ENCODE measurements at regions not wholly inside any gene's neighbourhood (a gene's known extent, or its start where the extent isn't known, plus 50 kb on each side); places are given as distances from the start of the nearest gene placed in this dataset.

GRCh38 chr22:27264184-27264583 lies 537.4 kb downstream of the MN1 start:
- no peak for DNase-seq
- in situ Hi-C loops (cut with HindIII; ENCODE audit: low pct_ligation_motif_present, low pct_unique_long_range_greater_than_20kb, low sequenced_read_pairs) = no loop called here

- in situ Hi-C loops (cut with HindIII; ENCODE audit: low pct_ligation_motif_present, low pct_unique_long_range_greater_than_20kb, low sequenced_read_pairs) = no loop called here
- DNase-seq = no peak
Observed at GRCh38 chr22:27267145-27267544, 534.4 kb downstream of the MN1 start.

DNA sequence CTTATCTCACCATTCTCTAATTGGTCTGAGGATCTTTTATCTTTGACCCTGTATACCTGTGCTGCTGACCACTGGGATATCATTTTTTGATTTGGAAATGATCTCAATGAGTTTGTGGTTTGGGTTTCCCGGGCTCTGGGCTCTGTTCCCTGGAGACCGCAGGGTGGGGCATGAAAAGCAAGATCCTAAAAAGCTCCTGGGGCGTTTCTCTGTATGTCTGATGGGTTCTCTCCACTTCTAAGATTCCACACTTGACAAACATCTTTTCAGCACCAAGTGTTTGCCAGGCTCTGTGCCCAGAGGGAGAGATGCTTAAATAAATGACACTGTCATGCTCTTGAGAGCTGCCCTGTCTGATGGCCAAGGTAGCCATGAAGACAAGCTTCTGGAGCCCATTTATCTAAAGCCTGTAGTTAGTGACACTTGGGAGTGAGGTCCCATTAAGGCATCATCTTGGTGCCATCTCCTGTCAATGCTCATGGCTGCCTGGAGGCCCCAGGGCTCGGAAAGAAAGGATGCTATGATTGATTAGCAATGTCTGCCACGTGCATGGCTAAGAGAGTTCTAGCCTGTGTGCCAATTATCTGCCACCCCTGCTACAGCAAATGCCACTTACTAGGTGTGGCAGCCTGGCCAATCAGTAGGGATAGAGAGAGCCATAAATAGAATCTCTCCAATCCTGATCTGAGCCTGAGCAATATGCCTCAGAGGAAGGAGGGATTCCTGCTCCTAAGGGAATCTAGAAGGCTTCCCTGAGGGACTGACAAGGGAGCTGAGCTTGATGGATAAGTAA lies 531.6 kb downstream of the MN1 start:
- in situ Hi-C loops (cut with HindIII; ENCODE audit: low pct_ligation_motif_present, low pct_unique_long_range_greater_than_20kb, low sequenced_read_pairs) = no loop called here

GRCh38 chr22:27270818-27271510 lies 530.6 kb downstream of the MN1 start:
- no peak for DNase-seq
- in situ Hi-C loops (cut with HindIII; ENCODE audit: low pct_ligation_motif_present, low pct_unique_long_range_greater_than_20kb, low sequenced_read_pairs) = no loop called here

More for the DNA sequence above, 531.6 kb downstream of the MN1 start:
- no peak for DNase-seq

- in situ Hi-C loops (cut with HindIII; ENCODE audit: low pct_ligation_motif_present, low pct_unique_long_range_greater_than_20kb, low sequenced_read_pairs) = no loop called here
- DNase-seq = no peak
Observed at GRCh38 chr22:27273436-27273835, 528.1 kb downstream of the MN1 start.

- in situ Hi-C loops (cut with HindIII; ENCODE audit: low pct_ligation_motif_present, low pct_unique_long_range_greater_than_20kb, low sequenced_read_pairs) = no loop called here
- no peak for DNase-seq
Observed at GRCh38 chr22:27273853-27274252, 527.7 kb downstream of the MN1 start.

DNA sequence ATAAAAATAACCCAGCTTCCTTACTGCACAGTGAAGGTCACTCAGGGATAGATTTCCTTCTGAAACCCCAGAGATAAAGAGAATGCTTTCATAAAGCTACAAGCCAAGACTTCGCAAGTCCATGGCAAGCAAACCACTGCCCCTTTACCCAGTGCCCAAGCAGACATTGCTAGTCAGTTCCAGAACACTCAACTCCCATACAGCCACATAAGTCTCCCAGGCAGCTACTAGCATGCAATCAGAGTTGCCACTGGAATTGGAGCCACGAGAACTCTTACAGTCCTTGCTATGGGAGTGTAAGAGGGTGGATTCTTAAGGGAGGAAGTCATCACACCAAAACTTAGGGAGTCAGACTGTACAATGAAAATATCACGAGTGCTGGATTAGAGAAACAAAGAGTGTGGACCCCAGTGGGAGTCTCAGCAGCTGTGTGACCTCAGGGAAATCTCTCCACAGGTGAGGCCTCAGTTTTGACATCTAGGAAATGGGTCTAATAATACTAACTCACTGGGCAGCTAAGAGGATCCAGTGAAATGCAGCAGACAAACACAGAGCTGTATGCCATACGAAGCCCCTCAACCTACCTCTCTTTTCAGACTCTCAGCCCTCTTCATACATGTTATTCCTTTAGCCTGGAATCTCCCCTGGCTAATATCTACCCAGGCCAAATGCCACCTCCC lies 526.6 kb downstream of the MN1 start:
- no peak for DNase-seq
- in situ Hi-C loops (cut with HindIII; ENCODE audit: low pct_ligation_motif_present, low pct_unique_long_range_greater_than_20kb, low sequenced_read_pairs) = no loop called here

GRCh38 chr22:27278946-27279345 lies 522.6 kb downstream of the MN1 start:
- in situ Hi-C loops (cut with HindIII; ENCODE audit: low pct_ligation_motif_present, low pct_unique_long_range_greater_than_20kb, low sequenced_read_pairs) = no loop called here
- DNase-seq = no peak

DNA sequence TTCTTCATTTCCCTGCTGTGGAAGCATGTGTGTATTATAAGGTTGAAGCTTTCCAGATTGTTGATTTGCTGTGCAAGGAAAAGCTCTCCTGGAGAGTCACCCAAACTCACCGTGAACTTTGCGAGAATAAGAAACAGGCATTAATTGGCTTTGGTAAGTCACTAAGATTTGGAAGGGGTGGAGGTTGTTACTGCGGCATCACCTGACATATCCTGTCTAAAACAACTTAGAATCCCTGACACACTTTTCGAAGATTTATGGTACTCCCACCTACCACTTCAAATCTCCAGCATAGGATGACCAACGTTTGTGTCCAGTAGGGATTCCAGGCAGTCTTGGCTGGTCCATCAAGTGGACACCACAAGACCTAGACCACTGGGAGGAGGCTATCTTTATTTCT lies 518.3 kb downstream of the MN1 start:
- DNase-seq = no peak
- in situ Hi-C loops (cut with HindIII; ENCODE audit: low pct_ligation_motif_present, low pct_unique_long_range_greater_than_20kb, low sequenced_read_pairs) = no loop called here

GRCh38 chr22:27283714-27284113 lies 517.8 kb downstream of the MN1 start:
- DNase-seq = no peak
- in situ Hi-C loops (cut with HindIII; ENCODE audit: low pct_ligation_motif_present, low pct_unique_long_range_greater_than_20kb, low sequenced_read_pairs) = no loop called here

GRCh38 chr22:27284324-27284723 lies 517.2 kb downstream of the MN1 start:
- in situ Hi-C loops (cut with HindIII; ENCODE audit: low pct_ligation_motif_present, low pct_unique_long_range_greater_than_20kb, low sequenced_read_pairs) = no loop called here
- DNase-seq = no peak

DNA sequence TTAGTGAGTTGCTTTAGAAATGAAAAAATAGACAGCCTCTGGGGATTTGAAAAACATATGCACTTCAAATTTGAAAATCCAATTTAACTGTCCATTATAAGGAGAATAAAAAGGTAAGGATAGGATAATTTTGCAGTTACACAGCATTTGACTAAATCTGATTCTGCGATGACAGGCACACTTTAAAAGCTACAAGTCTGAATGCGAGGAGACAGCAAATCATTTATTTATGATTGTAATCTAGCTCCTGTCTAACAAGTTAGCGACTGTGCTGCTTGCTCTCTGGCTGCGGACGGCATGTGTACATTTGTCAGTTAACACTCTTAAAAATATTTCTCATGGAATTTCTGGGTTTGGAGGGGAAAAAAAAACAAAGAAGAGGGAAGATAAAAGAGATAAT lies 514.8 kb downstream of the MN1 start:
- no peak for DNase-seq
- in situ Hi-C loops (cut with HindIII; ENCODE audit: low pct_ligation_motif_present, low pct_unique_long_range_greater_than_20kb, low sequenced_read_pairs) = no loop called here

DNA sequence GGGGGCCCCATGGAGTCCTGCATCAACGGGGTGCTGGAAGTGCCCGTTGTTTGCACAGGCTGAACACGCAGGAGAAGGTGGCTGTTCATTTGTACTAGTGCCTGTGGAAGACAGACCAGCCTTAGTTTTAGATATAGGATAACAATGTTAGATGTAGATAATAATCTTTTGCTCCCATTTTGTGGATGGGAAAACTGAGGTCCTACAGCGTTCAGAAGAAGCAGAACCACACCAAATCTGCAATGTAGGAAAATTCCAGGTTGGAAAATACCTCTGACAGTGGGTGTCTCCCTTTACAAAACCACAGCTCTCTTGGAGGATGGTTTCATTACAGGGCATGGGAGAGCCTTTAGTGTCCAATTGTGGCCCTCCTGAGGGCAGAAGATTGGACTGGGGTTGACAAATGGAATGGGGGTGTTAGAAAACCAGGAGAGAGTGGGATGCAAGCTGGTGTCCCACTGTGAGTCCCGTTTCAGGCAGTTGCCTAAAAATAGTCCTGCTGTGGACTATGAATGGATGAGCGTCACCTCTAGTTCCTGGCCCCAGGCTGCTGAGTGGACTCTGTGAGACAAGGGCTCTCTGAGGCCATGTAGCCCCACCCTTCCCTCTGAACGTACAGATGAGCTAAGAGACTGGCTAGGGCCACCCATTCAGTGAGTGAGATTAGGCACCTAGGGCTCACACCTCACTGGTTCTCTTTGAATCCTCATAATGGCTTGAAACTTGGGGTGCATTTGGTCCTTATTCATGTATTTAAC lies 508.8 kb downstream of the MN1 start:
- in situ Hi-C loops (cut with HindIII; ENCODE audit: low pct_ligation_motif_present, low pct_unique_long_range_greater_than_20kb, low sequenced_read_pairs) = no loop called here
- no peak for DNase-seq

GRCh38 chr22:27293721-27294445 lies 507.7 kb downstream of the MN1 start:
- no peak for DNase-seq
- in situ Hi-C loops (cut with HindIII; ENCODE audit: low pct_ligation_motif_present, low pct_unique_long_range_greater_than_20kb, low sequenced_read_pairs) = no loop called here

DNA sequence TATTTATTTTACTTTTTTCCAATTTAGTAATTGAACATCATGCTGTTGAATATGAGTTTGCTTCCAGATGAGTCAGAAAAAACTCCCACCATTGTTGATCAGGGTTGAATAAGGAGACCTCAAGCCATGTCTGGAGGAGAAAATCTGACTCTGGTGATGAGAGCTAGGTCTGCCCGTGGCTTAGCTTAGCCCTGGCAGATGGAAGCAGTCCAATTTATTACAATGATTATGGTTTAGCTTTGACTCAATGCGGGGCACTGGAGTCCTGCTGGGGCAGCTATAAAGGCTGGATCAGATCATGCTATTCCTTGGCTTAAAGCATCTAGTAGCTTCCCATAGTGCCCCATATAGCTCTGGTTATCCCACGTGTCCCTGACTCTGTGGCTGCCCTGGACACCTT lies 506.5 kb downstream of the MN1 start:
- in situ Hi-C loops (cut with HindIII; ENCODE audit: low pct_ligation_motif_present, low pct_unique_long_range_greater_than_20kb, low sequenced_read_pairs) = no loop called here
- no peak for DNase-seq

DNA sequence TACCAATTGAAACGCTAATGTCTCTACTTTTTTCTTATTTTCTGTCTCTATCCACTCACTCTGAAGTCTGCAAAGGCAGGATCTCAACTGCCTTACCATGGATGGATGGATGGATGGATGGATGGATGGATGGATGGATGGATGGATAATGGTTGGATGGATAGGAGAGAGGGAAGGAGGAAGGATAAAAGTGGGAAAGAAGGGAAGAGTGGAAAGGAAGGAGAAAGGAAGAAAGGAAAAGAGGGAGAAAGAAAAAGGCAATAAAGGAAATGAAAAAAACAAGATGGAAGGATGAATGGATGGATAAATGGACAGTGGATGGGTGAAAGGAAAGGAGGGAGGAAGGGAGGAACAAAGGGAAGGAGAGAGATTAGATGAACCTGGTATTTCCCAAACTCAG lies 506.0 kb downstream of the MN1 start:
- in situ Hi-C loops (cut with HindIII; ENCODE audit: low pct_ligation_motif_present, low pct_unique_long_range_greater_than_20kb, low sequenced_read_pairs) = no loop called here
- DNase-seq = no peak

DNA sequence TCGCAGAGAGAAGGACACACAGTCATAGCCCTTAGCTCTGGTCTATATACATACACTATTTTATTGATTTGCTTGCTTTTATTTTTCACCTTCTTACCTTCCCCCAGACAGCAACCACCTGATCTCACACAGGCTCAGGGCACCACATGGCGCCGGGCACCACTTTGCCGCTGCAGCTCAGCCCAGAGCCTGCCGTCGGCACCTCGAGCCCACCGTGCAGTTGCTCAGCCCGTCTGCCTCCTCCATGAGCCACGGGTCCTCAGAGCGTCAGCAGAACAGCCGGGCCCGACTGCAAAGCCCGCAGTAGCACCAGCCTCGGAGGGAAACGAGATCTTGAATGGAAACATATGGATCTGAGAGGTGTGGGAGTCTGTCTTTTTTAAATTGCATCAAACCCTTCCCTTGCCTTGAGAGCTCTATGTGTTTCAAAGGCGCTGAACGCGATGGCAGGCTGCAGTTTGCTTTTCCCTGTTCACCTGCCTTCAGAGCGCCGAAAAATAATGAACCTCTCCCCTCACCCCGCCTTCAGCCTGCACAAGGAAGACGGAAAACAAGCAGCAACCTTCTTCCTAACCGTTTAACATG lies 505.4 kb downstream of the MN1 start:
- in situ Hi-C loops (cut with HindIII; ENCODE audit: low pct_ligation_motif_present, low pct_unique_long_range_greater_than_20kb, low sequenced_read_pairs) = no loop called here
- no peak for DNase-seq

GRCh38 chr22:27297125-27297524 lies 504.4 kb downstream of the MN1 start:
- no peak for DNase-seq
- in situ Hi-C loops (cut with HindIII; ENCODE audit: low pct_ligation_motif_present, low pct_unique_long_range_greater_than_20kb, low sequenced_read_pairs) = no loop called here

Data from ACHN (cell line).